SK-N-MC (cell line): ENCODE measurements at regions not wholly inside any gene's neighbourhood (a gene's known extent, or its start where the extent isn't known, plus 50 kb on each side); places are given as distances from the start of the nearest gene placed in this dataset.

ENCODE experiments used
- DNase-seq: peaks from one replicate; pipeline ENCODE4 v3.0.0-alpha.2; 2011; ENCODE audit warnings: low read depth, low spot score
- H3K27ac ChIP-seq: fragments of 200-600 bp; sonication (generic); 2 replicates; pipeline ENCODE4 v1.5.1; 2016; ENCODE audit warnings: mixed run types
- H3K36me3 ChIP-seq: fragments of 200-600 bp; sonication (generic); 2 replicates; pipeline ENCODE4 v1.6.1; 2017; ENCODE audit warnings: antibody characterized with exemption, low read length, mixed read lengths; ENCODE audit not compliant: insufficient read depth
- H3K4me3 ChIP-seq: fragments of 200-600 bp; sonication (generic); 2 replicates; pipeline ENCODE4 v1.5.1; 2016
- H3K9ac ChIP-seq: fragments of 200-600 bp; sonication (generic); 2 replicates; pipeline ENCODE4 v1.8.0; 2017; ENCODE audit warnings: mixed run types, mixed read lengths; ENCODE audit not compliant: insufficient read length
- H3K9me3 ChIP-seq: fragments of 200-600 bp; sonication (generic); 2 replicates; pipeline ENCODE4 v1.6.1; 2017; ENCODE audit warnings: low read depth, mild to moderate bottlenecking, antibody characterized with exemption, low read length, moderate library complexity, mixed read lengths
- EZH2 ChIP-seq: fragments of 200-600 bp; sonication (generic); IDR thresholded peaks from one replicate; pipeline ENCODE4 v1.6.1; 2017; ENCODE audit warnings: antibody characterized with exemption
- FOXP2 ChIP-seq: optimal IDR thresholded peaks from 2 replicates; pipeline ENCODE3; 2011; ENCODE audit warnings: mild to moderate bottlenecking, moderate library complexity; ENCODE audit not compliant: insufficient read depth; ENCODE audit errors: extremely low read length, control extremely low read depth
- POLR2AphosphoS5 ChIP-seq: IDR thresholded peaks from 2 replicates; pipeline ENCODE4 v1.6.1; 2012; ENCODE audit warnings: mild to moderate bottlenecking, low read depth, low read length, borderline replicate concordance

GRCh38 chr10:57225920-57226319 is 864.9 kb upstream of the ZWINT start:
- Histone ChIP-seq H3K36me3 (no peaks in the 10 kb centered on the region), H3K4me3 (no peak overlapping the region), H3K27ac (no peak overlapping the region), H3K9ac (no peak overlapping the region), H3K9me3 (no peaks in the 10 kb centered on the region)
- TF ChIP-seq POLR2AphosphoS5 (no peak), FOXP2 (no peak), EZH2 (no peak)
- no peak for DNase-seq

GRCh38 chr10:57224811-57225210 is 863.8 kb upstream of the ZWINT start:
- Histone ChIP-seq H3K9me3 (no peaks in the 10 kb centered on the region), H3K4me3 (no peak overlapping the region), H3K36me3 (no peaks in the 10 kb centered on the region), H3K9ac (no peak overlapping the region), H3K27ac (no peak overlapping the region)
- TF ChIP-seq POLR2AphosphoS5: no peak
- no peak for TF ChIP-seq EZH2
- no peak for TF ChIP-seq FOXP2
- DNase-seq: no peak

GRCh38 chr10:57222603-57223002 is 861.5 kb upstream of the ZWINT start:
- H3K9ac ChIP-seq: no peak overlapping the region
- H3K4me3 ChIP-seq: no peak overlapping the region
- no peak overlapping the region for H3K27ac ChIP-seq
- H3K36me3 ChIP-seq: no peaks in the 10 kb centered on the region
- TF ChIP-seq FOXP2: no peak
- no peak for TF ChIP-seq EZH2
- TF ChIP-seq POLR2AphosphoS5: no peak
- DNase-seq: no peak
- H3K9me3 ChIP-seq: no peaks in the 10 kb centered on the region

GRCh38 chr10:57222129-57222528 is 861.1 kb upstream of the ZWINT start:
- no peak overlapping the region for H3K4me3 ChIP-seq
- TF ChIP-seq EZH2 (no peak), FOXP2 (no peak), POLR2AphosphoS5 (no peak)
- H3K36me3 ChIP-seq: no peaks in the 10 kb centered on the region
- no peak overlapping the region for H3K27ac ChIP-seq
- DNase-seq: no peak
- H3K9ac ChIP-seq: no peak overlapping the region
- no peaks in the 10 kb centered on the region for H3K9me3 ChIP-seq

DNA sequence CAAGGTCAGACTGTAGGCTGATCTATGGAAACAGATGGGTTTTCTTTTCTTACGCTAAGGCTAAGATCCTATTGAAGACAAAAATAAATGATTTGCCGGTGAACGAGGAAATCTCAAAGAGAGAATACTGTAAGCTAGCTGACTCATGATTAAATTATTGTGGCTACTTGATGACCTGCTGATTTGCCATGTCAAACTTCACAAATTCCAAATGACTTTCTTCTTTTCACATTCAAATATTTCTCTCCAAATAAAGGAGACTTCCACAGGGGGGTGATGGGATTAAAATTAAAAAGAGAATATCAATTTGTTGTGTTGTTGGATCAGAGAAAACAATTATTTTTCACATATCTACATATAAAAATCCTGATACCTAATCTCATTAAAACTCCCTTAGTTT is 860.6 kb upstream of the ZWINT start:
- Histone ChIP-seq H3K36me3 (no peaks in the 10 kb centered on the region), H3K9ac (no peak overlapping the region), H3K4me3 (no peak overlapping the region), H3K9me3 (no peaks in the 10 kb centered on the region), H3K27ac (no peak overlapping the region)
- DNase-seq: no peak
- no peak for TF ChIP-seq EZH2

DNA sequence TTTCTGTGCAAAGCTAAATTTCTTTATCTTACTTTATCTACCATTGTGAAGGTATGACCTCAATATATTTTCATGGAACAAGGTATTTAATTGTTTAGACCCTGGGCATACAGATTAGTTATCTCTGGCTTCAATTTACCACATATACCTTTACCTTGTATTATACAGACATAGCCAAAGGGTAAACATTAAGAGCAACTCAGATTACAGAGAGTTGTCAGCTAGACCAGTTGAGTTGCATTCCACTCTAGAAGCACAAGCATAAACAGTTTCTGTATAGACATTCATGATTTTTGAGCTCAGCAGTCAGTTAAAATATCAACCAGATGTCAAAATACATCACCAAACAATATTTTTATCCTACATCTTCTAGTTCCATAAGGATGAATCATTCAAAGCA is 857.3 kb upstream of the ZWINT start:
- H3K9me3 ChIP-seq: no peaks in the 10 kb centered on the region
- DNase-seq: no peak
- no peak overlapping the region for H3K4me3 ChIP-seq
- no peaks in the 10 kb centered on the region for H3K36me3 ChIP-seq
- TF ChIP-seq POLR2AphosphoS5 (no peak), EZH2 (no peak), FOXP2 (no peak)
- no peak overlapping the region for H3K9ac ChIP-seq
- H3K27ac ChIP-seq: no peak overlapping the region

- Histone ChIP-seq H3K36me3 (no peaks in the 10 kb centered on the region), H3K9ac (no peak overlapping the region), H3K9me3 (no peaks in the 10 kb centered on the region), H3K4me3 (no peak overlapping the region), H3K27ac (no peak overlapping the region)
- no peak for DNase-seq
- no peak for TF ChIP-seq FOXP2
- no peak for TF ChIP-seq EZH2
- no peak for TF ChIP-seq POLR2AphosphoS5
These were observed 841.3 kb upstream of the ZWINT start for GRCh38 chr10:57202356-57202755.

DNA sequence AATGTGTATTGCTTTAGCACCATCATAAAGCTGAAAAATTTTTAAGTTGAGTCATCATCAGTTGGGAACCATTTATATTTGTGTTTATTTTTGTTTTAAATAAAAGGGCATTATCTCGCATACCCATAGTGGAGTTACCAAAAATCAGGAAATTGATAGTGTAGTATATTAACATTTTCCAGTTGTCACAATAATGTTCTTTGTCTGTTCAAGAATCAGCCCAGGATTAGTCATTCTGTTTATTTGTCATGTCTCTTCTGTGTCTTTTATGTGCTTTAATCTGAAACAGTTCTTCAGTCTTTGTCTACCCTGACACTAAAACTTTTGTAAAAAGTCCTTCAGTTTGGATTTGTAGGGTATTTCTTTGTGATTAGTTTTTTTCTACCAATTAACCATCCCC is 827.8 kb upstream of the ZWINT start:
- no peaks in the 10 kb centered on the region for H3K36me3 ChIP-seq
- H3K27ac ChIP-seq: no peak overlapping the region
- TF ChIP-seq POLR2AphosphoS5 (no peak), EZH2 (no peak), FOXP2 (no peak)
- H3K9me3 ChIP-seq: no peaks in the 10 kb centered on the region
- DNase-seq: no peak
- H3K9ac ChIP-seq: no peak overlapping the region
- H3K4me3 ChIP-seq: no peak overlapping the region

DNA sequence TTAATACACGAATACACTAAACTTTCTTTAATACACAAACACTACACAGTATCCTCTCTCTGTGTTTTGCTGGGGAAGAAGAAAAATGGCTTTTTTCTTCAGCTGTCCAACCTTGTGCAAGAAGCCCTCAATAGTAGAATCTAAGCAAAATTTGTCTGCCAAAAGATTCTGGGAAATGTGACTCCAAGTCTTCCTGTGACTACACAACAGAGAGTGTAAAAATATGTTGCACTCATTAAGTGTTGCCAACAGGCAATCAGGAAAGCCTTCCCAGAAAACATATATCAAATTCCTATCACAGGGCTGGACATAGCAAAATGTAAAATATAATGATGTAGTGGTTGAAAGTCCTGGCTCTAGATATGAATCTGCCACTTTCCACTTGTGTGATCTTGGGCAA is 825.1 kb upstream of the ZWINT start:
- H3K36me3 ChIP-seq: no peaks in the 10 kb centered on the region
- no peak overlapping the region for H3K27ac ChIP-seq
- no peaks in the 10 kb centered on the region for H3K9me3 ChIP-seq
- no peak overlapping the region for H3K9ac ChIP-seq
- no peak overlapping the region for H3K4me3 ChIP-seq
- no peak for TF ChIP-seq FOXP2
- TF ChIP-seq EZH2: no peak
- no peak for TF ChIP-seq POLR2AphosphoS5
- DNase-seq: no peak

GRCh38 chr10:57169597-57169996 is 808.5 kb upstream of the ZWINT start:
- no peak overlapping the region for H3K9ac ChIP-seq
- no peak overlapping the region for H3K27ac ChIP-seq
- no peaks in the 10 kb centered on the region for H3K36me3 ChIP-seq

More at GRCh38 chr10:57169597-57169996, 808.5 kb upstream of the ZWINT start:
- Histone ChIP-seq H3K4me3 (no peak overlapping the region), H3K9me3 (no peaks in the 10 kb centered on the region)
- TF ChIP-seq FOXP2 (no peak), EZH2 (no peak), POLR2AphosphoS5 (no peak)
- DNase-seq: no peak
